Lung (tissue), 11 donors: ENCODE measurements at regions not wholly inside any gene's neighbourhood (a gene's known extent, or its start where the extent isn't known, plus 50 kb on each side); places are given as distances from the start of the nearest gene placed in this dataset.

Experiments
- ATAC-seq: fragments of 200-7000 bp; cut with Tn5 transposase; one replicate; pipeline ENCODE4 v1.9.1; 2020; ENCODE audit warnings: moderate number of reproducible peaks; ENCODE audit not compliant: insufficient read depth, low FRiP score
- DNase-seq, 3 donors: peaks; one replicate each; pipeline ENCODE4 v3.0.0-alpha.2; 2013 to 2017
- H3K27ac ChIP-seq, 2 donors: one replicate each; pipeline ENCODE4 v1.5.1; 2013; ENCODE audit warnings: mild to moderate bottlenecking in 2 of 2, moderate library complexity in 2 of 2, control low read depth in 1 of 2, inconsistent platforms in 1 of 2, low read depth in 1 of 2, low read length in 1 of 2
- H3K27me3 ChIP-seq, 3 donors: one replicate each; pipeline ENCODE4 v1.5.1; 2013; ENCODE audit warnings: low read length in 2 of 3; ENCODE audit not compliant: control insufficient read depth in 3 of 3, insufficient read depth in 3 of 3
- H3K36me3 ChIP-seq, 4 donors: one replicate each; pipeline ENCODE4 v1.5.1; 2013; ENCODE audit warnings: low read length in 4 of 4, mild to moderate bottlenecking in 1 of 4, moderate library complexity in 1 of 4; ENCODE audit not compliant: control insufficient read depth in 4 of 4, insufficient read depth in 4 of 4
- H3K4me1 ChIP-seq, 5 donors: one replicate each; pipeline ENCODE4 v1.5.1; 2013; ENCODE audit warnings: low read length in 5 of 5, mild to moderate bottlenecking in 2 of 5, moderate library complexity in 1 of 5; ENCODE audit not compliant: control insufficient read depth in 5 of 5, insufficient read depth in 5 of 5
- H3K4me3 ChIP-seq: one replicate; pipeline ENCODE4 v1.5.1; 2013; ENCODE audit warnings: mild to moderate bottlenecking, control low read depth, moderate library complexity
- H3K9ac ChIP-seq, 2 donors: one replicate each; pipeline ENCODE4 v1.5.1; 2013; ENCODE audit warnings: low read length in 2 of 2, control low read depth in 1 of 2; ENCODE audit not compliant: insufficient read depth in 1 of 2
- H3K9me3 ChIP-seq, 4 donors: one replicate each; pipeline ENCODE4 v1.5.1; 2013; ENCODE audit warnings: low read length in 3 of 4, mild to moderate bottlenecking in 1 of 4, moderate library complexity in 1 of 4; ENCODE audit not compliant: control insufficient read depth in 4 of 4, insufficient read depth in 3 of 4
- CTCF ChIP-seq: IDR thresholded peaks from 2 replicates; pipeline ENCODE4 v1.5.1; 2012; ENCODE audit warnings: mild to moderate bottlenecking; ENCODE audit errors: control extremely low read depth, extremely low read depth
- WGBS, 2 donors: extraction: QIAGEN DNeasy Blood & Tissue Kit; methylation state at CpG; one replicate each; pipeline ENCODE4 v1.1.7; 2013; 5-methylcytosine and 5-hydroxymethylcytosine counted together
- donor health status: control.
- donor health status: control.
- donor health status: Bipolar disorder and iron deficiency.
- donor health status: healthy.
- donor health status: DM: yes; HTN: yes; CAD: no.

GRCh38 chr6:87979737-87980136, 67.9 kb upstream of the SPACA1 start:
- 76 to 81% methylated on average over 4 of the region's 4 CpGs for WGBS, 2 donors
- TF ChIP-seq CTCF: no peak
- Histone ChIP-seq H3K4me1 (no peaks in the 10 kb centered on the region), H3K4me3 (no peak overlapping the region), H3K36me3 (no peaks in the 10 kb centered on the region), H3K27ac (no peak overlapping the region), H3K9me3 (no peaks in the 10 kb centered on the region), H3K9ac (no peak overlapping the region), H3K27me3 (no peaks in the 10 kb centered on the region)
- ATAC-seq (no peak), DNase-seq (no peak)

GRCh38 chr6:87976616-87977015, 71.0 kb upstream of the SPACA1 start:
- Histone ChIP-seq H3K36me3 (no peaks in the 10 kb centered on the region), H3K4me1 (no peaks in the 10 kb centered on the region), H3K27me3 (no peaks in the 10 kb centered on the region), H3K27ac (no peak overlapping the region), H3K9me3 (no peaks in the 10 kb centered on the region), H3K9ac (no peak overlapping the region), H3K4me3 (no peak overlapping the region)
- no peak for ATAC-seq
- WGBS, 2 donors: 70 to 85% methylated on average over 3 of the region's 3 CpGs
- TF ChIP-seq CTCF: no peak
- DNase-seq: no peak

GRCh38 chr6:87975561-87975960, 72.1 kb upstream of the SPACA1 start:
- 92 to 95% methylated on average over 2 of the region's 2 CpGs for WGBS, 2 donors
- H3K27me3 ChIP-seq: no peaks in the 10 kb centered on the region
- H3K4me3 ChIP-seq: no peak overlapping the region
- H3K9me3 ChIP-seq: no peaks in the 10 kb centered on the region
- DNase-seq (no peak), ATAC-seq (no peak)
- TF ChIP-seq CTCF: no peak
- no peaks in the 10 kb centered on the region for H3K36me3 ChIP-seq
- H3K4me1 ChIP-seq: no peaks in the 10 kb centered on the region
- H3K9ac ChIP-seq: no peak overlapping the region
- H3K27ac ChIP-seq: no peak overlapping the region

- Histone ChIP-seq H3K27ac (no peak overlapping the region), H3K27me3 (peaks cover 0 to 7% (median 2%) of the 10 kb centered on the region in 3 donors), H3K4me3 (no peak overlapping the region), H3K4me1 (no peaks in the 10 kb centered on the region), H3K9me3 (no peaks in the 10 kb centered on the region), H3K9ac (no peak overlapping the region), H3K36me3 (no peaks in the 10 kb centered on the region)
- ATAC-seq: no peak
- no peak for DNase-seq
- TF ChIP-seq CTCF: no peak
Measured at GRCh38 chr6:87972279-87972678, 75.4 kb upstream of the SPACA1 start.
